T-helper 2 cell (primary cell): ENCODE measurements at regions not wholly inside any gene's neighbourhood (a gene's known extent, or its start where the extent isn't known, plus 50 kb on each side); places are given as distances from the start of the nearest gene placed in this dataset.

Experiments
- DNase-seq, 5 experiments: peaks; one replicate each; pipeline versions ENCODE4 v3.0.0 to v3.0.0-alpha.2; 2012 to 2022

DNA sequence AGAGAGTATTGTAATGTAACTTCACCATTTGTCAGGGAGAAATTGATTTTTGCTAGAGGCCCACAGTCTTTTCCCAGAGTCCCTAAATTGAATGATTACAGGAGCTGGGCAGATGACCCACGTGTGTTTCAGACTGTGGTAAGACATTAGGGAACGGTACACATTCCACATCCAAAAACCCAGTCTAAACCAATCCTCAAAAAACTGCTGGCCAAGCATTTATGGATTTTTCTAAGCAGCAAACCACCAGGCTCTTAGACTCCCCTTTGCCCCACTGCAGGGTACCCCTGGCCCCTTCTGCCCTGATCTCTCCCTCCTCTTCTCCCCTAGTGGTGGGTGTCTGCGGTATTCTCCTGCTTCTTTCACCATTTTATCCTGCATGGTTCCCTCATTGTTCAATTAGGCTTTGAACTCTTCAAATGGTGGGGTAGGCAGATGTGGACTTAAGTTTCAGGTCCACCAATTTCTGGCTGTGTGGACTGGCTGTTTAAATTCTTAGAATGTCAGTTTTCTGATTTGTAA, 135.5 kb upstream of the SORCS3 start:
- no peak for DNase-seq

- no peak for DNase-seq
Observed at GRCh38 chr10:104509981-104510380, 131.1 kb upstream of the SORCS3 start.

DNA sequence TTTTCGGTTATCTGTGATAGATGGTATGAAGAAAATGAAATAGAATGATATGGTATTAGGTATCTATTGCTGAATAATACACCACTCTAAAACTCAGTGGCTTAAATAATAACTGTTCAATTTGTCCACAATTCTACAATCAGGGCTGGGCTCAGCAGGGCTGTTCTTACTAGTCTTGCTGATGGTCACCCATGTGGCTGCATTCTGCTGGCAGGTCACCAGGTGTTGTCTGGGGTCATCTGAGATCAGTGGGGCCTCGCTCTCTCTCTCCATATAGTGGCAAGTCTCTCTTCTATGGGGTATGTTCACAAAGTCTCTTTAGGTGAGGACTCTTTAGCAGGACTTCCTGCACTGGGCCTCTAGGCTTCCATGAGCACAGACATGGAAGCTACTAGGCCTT, 130.4 kb upstream of the SORCS3 start:
- DNase-seq = no peak

GRCh38 chr10:104512800-104513199, 128.3 kb upstream of the SORCS3 start:
- no peak for DNase-seq

GRCh38 chr10:104515678-104516199, 125.4 kb upstream of the SORCS3 start:
- DNase-seq = no peak

GRCh38 chr10:104516986-104517385, 124.1 kb upstream of the SORCS3 start:
- no peak for DNase-seq

- DNase-seq = no peak
Observed at GRCh38 chr10:104517946-104518345, 123.1 kb upstream of the SORCS3 start.

DNA sequence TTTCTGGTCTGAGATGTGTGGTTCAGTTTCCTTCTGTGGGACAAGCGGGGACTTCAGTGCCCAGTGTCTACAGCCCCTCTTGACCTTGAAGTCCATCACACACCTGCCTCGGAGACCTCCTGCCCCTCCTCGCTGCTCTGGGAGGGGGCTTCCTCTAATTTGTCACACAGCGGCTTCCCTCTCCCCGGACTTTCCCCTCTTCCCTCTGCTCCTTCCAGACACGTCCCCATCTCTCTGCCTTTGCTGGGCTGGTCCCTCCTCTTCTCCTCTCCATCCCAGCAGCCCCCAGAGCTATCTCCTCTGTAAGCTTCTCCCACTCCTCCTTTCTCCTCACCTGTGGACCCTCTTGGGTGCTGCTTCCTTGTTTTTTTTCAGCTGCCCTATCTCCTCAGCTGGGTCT, 122.2 kb upstream of the SORCS3 start:
- no peak for DNase-seq

GRCh38 chr10:104520653-104521052, 120.4 kb upstream of the SORCS3 start:
- no peak for DNase-seq

DNA sequence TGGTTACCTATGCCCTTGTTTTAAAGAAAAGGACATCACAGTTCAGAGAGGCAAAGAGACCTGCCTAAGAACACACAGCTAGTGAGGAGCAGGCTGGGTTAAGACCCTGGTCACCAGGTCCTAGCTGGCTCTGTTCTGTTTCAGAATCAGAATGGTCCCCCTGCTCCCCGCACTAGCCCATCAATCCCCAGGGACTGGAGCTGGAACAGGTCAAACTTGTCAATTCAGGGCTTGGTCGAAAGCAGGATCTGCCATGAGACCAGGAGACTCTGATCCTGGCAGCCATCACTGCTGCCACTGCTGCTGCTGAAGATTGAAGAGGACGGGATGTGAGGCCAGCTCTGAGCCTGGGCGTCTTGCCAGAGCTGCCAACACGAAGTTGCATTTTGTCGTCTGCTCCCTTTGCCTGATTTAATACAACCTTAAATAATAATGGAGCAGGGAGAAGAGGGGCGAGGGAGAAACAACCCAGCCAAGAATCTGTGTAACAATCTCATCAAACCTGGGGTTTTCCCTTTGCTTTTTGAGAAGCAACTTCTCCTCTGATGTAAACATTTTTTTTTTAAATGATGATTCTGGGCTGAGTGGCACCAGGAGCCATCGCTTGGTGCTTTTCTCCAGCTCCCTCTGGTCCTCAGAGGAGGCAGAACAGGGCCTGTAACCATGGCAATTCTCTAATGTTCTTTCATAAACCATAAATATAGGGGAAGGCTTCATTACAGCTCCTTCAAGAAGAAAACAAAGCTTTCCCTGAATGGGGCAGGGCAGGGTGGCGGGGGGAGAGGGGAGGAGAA, 119.0 kb upstream of the SORCS3 start:
- no peak for DNase-seq

DNA sequence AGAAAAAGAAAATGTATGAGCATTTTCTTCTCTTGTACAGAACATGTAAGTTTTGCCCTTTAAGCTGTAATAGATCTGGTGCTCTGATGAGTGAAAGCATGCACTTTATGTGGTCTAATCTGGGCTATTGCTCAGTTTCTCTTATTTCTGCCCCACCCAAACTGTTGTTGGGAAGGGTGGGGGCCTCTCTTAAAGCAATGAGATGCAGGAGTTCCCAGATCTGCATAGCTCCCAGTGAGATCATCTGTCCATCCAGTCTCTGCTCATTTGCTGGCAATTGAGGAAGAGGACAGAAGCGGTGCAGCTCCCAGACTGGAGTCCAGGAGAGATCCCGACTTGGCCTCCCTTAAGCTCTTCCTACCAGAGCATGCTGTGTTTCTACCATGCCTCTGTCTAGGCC, 114.9 kb upstream of the SORCS3 start:
- DNase-seq = no peak

DNA sequence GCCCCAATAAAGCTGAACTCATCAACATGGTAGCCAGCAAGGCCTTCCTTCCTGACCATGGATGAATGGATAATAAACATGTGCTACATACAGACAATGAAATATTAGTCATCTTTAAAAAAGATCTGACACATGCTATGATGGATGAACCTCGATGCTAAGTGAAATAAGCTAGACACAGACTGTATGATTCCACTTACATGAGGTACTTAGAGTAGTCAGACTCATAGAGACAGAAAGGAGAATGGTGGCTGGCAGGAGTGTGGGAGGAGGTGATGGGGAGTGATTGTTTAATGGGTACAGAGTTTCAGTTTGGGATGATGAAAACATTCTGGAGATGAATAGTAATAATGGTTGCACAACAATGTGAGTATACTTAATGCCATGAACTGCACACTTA, 114.1 kb upstream of the SORCS3 start:
- DNase-seq = no peak

DNA sequence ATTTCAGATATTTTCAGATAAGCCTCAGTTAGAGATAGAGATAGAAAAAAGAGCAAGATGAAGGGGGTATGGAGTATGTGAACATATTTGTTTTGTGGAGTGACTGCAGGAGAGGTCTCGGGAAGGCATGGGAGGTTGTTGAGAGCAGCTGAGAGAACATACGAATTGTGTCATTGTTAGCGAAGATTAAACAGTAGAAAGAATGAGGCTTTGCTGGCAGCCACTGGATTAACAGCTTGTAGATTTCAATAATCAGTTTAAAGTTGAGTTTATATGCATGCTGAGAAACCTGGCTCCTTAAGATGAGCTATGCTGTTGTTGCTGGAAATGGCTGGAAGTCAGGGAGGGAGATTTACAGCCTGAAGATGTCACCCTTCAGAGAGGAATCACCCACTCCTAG, 100.9 kb upstream of the SORCS3 start:
- DNase-seq = no peak

DNA sequence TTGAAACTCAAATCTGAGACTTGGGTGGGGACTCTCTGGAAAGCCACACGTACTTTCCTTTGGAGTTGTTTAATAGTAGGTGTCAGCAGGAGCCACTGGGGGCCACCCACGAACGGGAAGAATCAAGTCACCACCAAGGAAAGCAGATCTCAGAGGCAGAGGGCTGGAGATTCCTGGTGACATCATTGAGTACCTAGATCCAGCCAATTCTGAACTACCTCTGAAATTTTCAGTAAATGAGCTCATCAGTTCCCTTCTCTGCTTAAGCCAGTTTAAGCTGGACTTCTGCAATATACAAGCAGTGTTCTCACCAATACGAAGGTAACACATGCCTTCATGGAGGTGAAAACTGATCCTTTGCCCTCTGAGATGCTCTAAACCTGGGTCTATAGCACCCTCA, 99.3 kb upstream of the SORCS3 start:
- DNase-seq = no peak

DNA sequence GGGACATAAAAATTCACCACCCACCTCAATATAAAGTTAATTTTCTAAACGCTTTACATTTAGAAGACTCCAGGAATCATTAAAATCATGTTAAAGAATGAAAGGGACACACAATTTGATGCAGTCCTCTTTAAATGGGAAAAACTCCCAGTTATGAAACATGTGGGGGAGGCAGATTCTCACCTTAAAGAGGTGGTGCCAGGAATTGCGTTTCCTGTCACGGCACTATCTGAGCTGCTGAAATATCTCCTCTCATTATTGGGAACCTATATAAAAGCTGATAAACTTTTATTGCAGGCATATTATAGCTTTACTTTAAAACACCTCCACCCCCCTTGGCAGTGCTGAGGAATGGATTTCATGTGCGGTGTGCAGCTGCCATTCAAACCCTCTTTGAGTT, 94.8 kb upstream of the SORCS3 start:
- DNase-seq = no peak

DNA sequence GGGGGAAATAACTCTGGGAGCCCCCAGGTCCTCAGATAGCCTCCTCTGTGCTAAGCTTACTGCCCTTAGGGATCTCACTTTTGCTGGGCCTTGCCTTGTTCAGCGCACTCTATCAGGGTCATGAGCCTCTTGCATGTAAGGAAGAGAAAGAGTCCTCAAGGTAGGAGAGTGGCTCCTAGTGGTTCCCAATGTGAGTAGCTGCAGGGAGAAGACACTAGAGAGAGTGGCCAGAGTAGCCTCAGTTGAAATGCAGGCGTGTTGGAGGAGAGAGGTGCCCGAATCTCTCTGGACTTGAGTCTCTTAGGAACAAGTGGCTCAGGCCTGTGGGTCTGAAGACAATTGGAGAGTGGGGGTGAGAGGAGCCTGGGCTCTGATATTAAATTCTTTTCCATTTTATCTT, 94.3 kb upstream of the SORCS3 start:
- DNase-seq = peak in 1 of 5 experiments; percentile 2

DNA sequence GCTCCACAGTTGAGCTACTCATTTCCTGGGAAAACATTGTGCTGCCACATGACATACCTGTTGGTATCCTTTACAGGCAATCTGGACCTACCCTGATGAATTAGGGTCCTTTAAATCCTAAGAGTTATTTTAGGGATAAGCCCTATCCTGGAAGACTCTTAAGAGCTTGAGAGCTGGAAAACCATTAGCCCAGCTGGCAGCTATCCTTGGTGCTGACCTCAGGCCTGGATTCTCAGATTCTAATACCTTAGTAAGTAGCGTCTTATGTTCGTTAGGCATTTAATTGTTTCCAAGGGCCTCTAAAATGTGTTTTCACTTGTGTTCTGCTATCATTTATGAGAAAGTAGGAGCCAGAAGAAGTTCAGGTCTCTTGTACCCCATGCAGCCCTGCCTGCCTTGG, 93.0 kb upstream of the SORCS3 start:
- DNase-seq = no peak

GRCh38 chr10:104556831-104557230, 84.3 kb upstream of the SORCS3 start:
- DNase-seq = no peak

DNA sequence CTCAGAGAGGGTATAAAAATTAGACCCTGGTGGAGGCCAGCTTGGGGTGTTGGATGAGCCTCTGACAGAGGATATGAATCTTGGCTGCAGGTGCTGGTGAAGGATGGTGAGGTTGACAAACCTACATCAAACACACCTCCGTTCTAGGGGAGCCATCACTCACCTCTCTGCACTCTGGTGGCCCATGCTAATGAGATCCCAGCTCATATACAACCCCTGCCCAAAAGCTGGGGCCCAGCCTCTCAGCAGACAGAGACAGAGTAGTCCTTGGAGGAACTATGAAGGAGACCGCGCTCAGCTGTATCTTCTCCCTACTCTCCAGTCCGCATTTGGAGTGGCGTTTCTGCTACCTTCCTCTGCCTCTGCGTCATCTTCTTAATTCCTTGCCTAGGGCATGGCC, 83.1 kb upstream of the SORCS3 start:
- no peak for DNase-seq

DNA sequence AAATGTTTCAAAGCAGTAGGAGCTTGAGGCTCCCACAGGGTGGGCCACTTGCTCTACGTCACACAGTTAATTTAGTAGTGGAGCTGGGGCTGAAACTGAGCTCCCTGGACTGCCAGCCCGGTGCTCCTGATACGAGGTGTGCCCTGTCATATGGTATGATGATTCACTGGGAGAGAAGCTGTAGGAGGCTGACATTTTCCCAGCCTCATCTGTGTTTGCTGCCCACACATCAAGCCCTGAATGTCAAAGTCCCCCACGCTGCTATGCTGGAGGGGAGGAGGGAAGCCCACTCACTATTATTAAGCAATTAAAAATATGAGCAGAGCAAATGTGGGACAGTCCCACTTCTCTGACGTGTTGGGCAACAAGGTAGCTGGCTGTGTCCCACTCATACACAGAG, 81.2 kb upstream of the SORCS3 start:
- DNase-seq = no peak

- DNase-seq = no peak
Observed at GRCh38 chr10:104563051-104563450, 78.0 kb upstream of the SORCS3 start.

GRCh38 chr10:104563548-104563947, 77.5 kb upstream of the SORCS3 start:
- no peak for DNase-seq

- DNase-seq = no peak
Observed at GRCh38 chr10:104574427-104574826, 66.7 kb upstream of the SORCS3 start.

DNA sequence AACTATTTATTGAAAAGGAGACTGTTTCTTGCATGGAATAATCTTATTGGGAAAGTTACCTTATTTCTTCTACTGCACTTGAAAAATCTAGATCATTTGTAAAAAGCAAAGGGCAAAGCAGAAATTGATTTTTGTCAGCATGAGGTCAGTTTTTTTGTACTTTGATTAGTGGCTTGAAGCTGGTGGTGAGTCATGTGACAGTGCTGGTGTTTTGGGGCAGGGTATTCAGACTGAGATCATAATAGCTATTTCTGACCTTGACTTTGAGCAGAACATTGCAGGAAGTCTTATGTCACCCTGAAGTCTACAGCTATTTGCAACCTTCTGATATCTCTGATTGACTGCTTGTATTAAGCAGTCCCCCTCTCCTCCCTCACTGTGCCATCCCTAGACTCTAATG, 66.3 kb upstream of the SORCS3 start:
- DNase-seq = no peak

DNA sequence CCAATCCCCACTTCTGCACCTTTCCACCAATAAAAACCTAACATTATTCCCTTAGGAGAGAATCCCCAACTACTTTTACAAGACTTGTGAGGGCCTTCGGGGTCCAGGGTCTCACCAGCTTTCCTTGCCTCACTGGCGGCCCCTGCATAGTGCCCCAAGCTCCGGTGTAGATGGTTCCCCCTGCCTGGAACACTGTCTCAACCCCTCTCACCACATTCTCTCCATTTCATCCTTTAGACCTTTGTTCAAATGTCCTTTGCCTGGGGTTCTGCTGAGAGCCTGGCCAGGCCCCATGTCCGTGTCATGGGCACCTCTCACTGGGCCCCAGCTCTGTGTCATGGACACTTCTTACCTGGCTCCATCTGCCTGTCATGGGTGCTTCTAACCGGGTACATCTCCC, 64.5 kb upstream of the SORCS3 start:
- no peak for DNase-seq
